Panc1 (cell line): ENCODE measurements at regions not wholly inside any gene's neighbourhood (a gene's known extent, or its start where the extent isn't known, plus 50 kb on each side); places are given as distances from the start of the nearest gene placed in this dataset.

ENCODE experiments used
- ATAC-seq: fragments of 200-7000 bp; cut with Tn5 transposase; 2 replicates; pipeline ENCODE4 v1.9.1; 2020; ENCODE audit warnings: mild to moderate bottlenecking, moderate library complexity
- BruUV-seq: library from RNA; stranded (reverse); fragments of 400-500 nt; replicated peaks from 2 replicates; lab custom pipeline; 2021; lab: Mats Ljungman, UMichigan
- CTCF ChIA-PET: fragments of 300-600 bp; sonication (Branson Sonifier 250); formaldehyde crosslinking; loops from one replicate; lab custom pipeline; 2022; ENCODE audit warnings: antibody characterized with exemption; lab: Charles Lee
- POLR2A ChIA-PET: fragments of 300-600 bp; sonication (Branson Sonifier 250); formaldehyde crosslinking; loops from one replicate; lab custom pipeline; 2022; ENCODE audit warnings: antibody characterized with exemption; lab: Charles Lee
- DNase-seq: peaks from one replicate; pipeline ENCODE4 v3.0.0-alpha.2; 2010; ENCODE audit warnings: low read depth, low spot score
- H3K27ac ChIP-seq: 2 replicates; pipeline ENCODE4 v1.5.1; 2011; ENCODE audit warnings: mild to moderate bottlenecking, low read length, inconsistent platforms
- H3K27me3 ChIP-seq: fragments of 200-500 bp; sonication (Bioruptor generic); 2 replicates; pipeline ENCODE4 v1.6.0; 2014; ENCODE audit warnings: low read length, inconsistent platforms; ENCODE audit not compliant: control insufficient read depth, insufficient read depth
- H3K36me3 ChIP-seq: fragments of 200-500 bp; sonication (Bioruptor generic); 2 replicates; pipeline ENCODE4 v1.5.1; 2014; ENCODE audit warnings: inconsistent platforms, mild to moderate bottlenecking, low read length, moderate library complexity; ENCODE audit not compliant: control insufficient read depth, insufficient read depth
- H3K4me1 ChIP-seq: 2 replicates; pipeline ENCODE4 v1.5.1; 2011; ENCODE audit warnings: inconsistent platforms, mild to moderate bottlenecking, low read length, moderate library complexity; ENCODE audit not compliant: control insufficient read depth, insufficient read depth
- H3K4me3 ChIP-seq, 2 experiments: 2 replicates each; pipeline ENCODE4 v1.5.1; 2011 to 2012; ENCODE audit warnings: low read depth in 2 of 2, low read length in 2 of 2, mild to moderate bottlenecking in 2 of 2, inconsistent platforms in 1 of 2, moderate library complexity in 1 of 2
- H3K9me3 ChIP-seq: fragments of 200-500 bp; sonication (Bioruptor generic); 2 replicates; pipeline ENCODE4 v1.5.1; 2014; ENCODE audit warnings: low read depth, mild to moderate bottlenecking, inconsistent platforms, low read length, moderate library complexity; ENCODE audit not compliant: control insufficient read depth, insufficient read depth
- CTCF ChIP-seq: fragments of 450-650 bp; IDR thresholded peaks from 2 replicates; pipeline ENCODE4 v1.5.1; 2017; ENCODE audit warnings: mild to moderate bottlenecking
- POLR2AphosphoS5 ChIP-seq: IDR thresholded peaks from 2 replicates; pipeline ENCODE4 v1.6.1; 2012; ENCODE audit warnings: mild to moderate bottlenecking, low read depth, low read length, moderate library complexity
- REST ChIP-seq, 2 experiments: IDR thresholded peaks; 2 replicates each; pipeline ENCODE4 v1.6.1; 2011 to 2012; ENCODE audit warnings: low read depth in 2 of 2, control low read depth in 1 of 2, low read length in 1 of 2, mild to moderate bottlenecking in 1 of 2, moderate library complexity in 1 of 2; ENCODE audit not compliant: insufficient read depth in 1 of 2
- SIN3A ChIP-seq: IDR thresholded peaks from 2 replicates; pipeline ENCODE4 v1.6.1; 2012; ENCODE audit warnings: low read depth, mild to moderate bottlenecking, low read length, moderate library complexity, borderline replicate concordance; ENCODE audit not compliant: insufficient read depth
- TCF7L2 ChIP-seq: IDR thresholded peaks from 2 replicates; pipeline ENCODE4 v1.6.1; 2011; ENCODE audit warnings: mild to moderate bottlenecking, low read depth, low read length, inconsistent platforms
- in situ Hi-C: cut with HindIII; loops from 2 replicates; pipeline ENCODE4 v1.10.0; 2016; ENCODE audit warnings: low sequenced_read_pairs, low pct_unique_long_range_greater_than_20kb
- intact Hi-C: fragments of 100-400 bp; cut with micrococcal nuclease; formaldehyde crosslinking; loops from one replicate; pipeline ENCODE4 v1.10.0; 2022; ENCODE audit not compliant: unreplicated experiment

- in situ Hi-C loops: no loop called here
- Histone ChIP-seq H3K4me3 (no peak overlapping the region), H3K27ac (no peak overlapping the region), H3K9me3 (no peaks in the 10 kb centered on the region), H3K27me3 (no peaks in the 10 kb centered on the region), H3K36me3 (no peaks in the 10 kb centered on the region), H3K4me1 (no peaks in the 10 kb centered on the region; the same call in 1 of the 2 replicates)
- ATAC-seq (no peak), DNase-seq (no peak)
- CTCF ChIA-PET: interaction anchor here (0.6 kb wide), 1 partner anchor 457 kb away, joined by 3 read pairs; no protein-coding TSS in a partner anchor
- no TSS peak for BruUV-seq
- POLR2A ChIA-PET: no interaction called here
- TF ChIP-seq POLR2AphosphoS5 (no peak), TCF7L2 (no peak), REST (IDR thresholded peaks at IDR 0.05; ENCODE audit: insufficient read depth in 1 of 2, low read depth in 2 of 2, low read length in 1 of 2) (no peak), CTCF (no peak), SIN3A (no peak)
- intact Hi-C loops: no loop called here
Observed at GRCh38 chr16:29304251-29304650, 102.3 kb downstream of the NPIPB11 start.

- intact Hi-C loops (no loop called here), in situ Hi-C loops (no loop called here)
- Histone ChIP-seq H3K27me3 (no peaks in the 10 kb centered on the region), H3K4me3 (no peak overlapping the region), H3K4me1 (no peaks in the 10 kb centered on the region; the same call in 1 of the 2 replicates), H3K27ac (no peak overlapping the region), H3K9me3 (no peaks in the 10 kb centered on the region), H3K36me3 (no peaks in the 10 kb centered on the region)
- DNase-seq (no peak), ATAC-seq (no peak)
- TF ChIP-seq CTCF: no peak
- no peak for TF ChIP-seq REST (IDR thresholded peaks at IDR 0.05; ENCODE audit: insufficient read depth in 1 of 2, low read depth in 2 of 2, low read length in 1 of 2)
- TF ChIP-seq SIN3A: no peak
- no peak for TF ChIP-seq POLR2AphosphoS5
- no peak for TF ChIP-seq TCF7L2
- POLR2A ChIA-PET: no interaction called here
- no TSS peak for BruUV-seq
- CTCF ChIA-PET: no interaction called here
Observed at GRCh38 chr16:29303520-29303919, 103.0 kb downstream of the NPIPB11 start.
